ENCODE measurements at regions not wholly inside any gene's neighbourhood (a gene's known extent, or its start where the extent isn't known, plus 50 kb on each side); places are given as distances from the start of the nearest gene placed in this dataset.

- TF ChIP-seq CTCF (IDR thresholded peaks at IDR 0.05 in 8 of 11, conservative IDR thresholded peaks at IDR 0.05 in 3 of 11) (no peak), POLR2AphosphoS5 (IDR thresholded peaks at IDR 0.05) (no peak)
These were observed 556.6 kb upstream of the RGMA start for GRCh38 chr15:93645594-93645993.

All from spleen (tissue), 7 donors.